ENCODE measurements at regions not wholly inside any gene's neighbourhood (a gene's known extent, or its start where the extent isn't known, plus 50 kb on each side); places are given as distances from the start of the nearest gene placed in this dataset.
"Not testable (repeated sequence)": the region's sequence is repeated elsewhere in the genome, so short reads cannot be mapped to it uniquely, and the experiment has no call there.

- no peak for TF ChIP-seq POLR2A (IDR thresholded peaks at IDR 0.05; ENCODE audit: low read depth, low read length)
- TF ChIP-seq TAF1 (IDR thresholded peaks at IDR 0.05; ENCODE audit: borderline replicate concordance, low read depth, low read length) = no peak
- no peak for TF ChIP-seq POLR2AphosphoS5 (IDR thresholded peaks at IDR 0.05; ENCODE audit: low read depth, low read length)
- DNase-seq (ENCODE audit: insufficient read length) (no peak), FAIRE-seq (no peak)
These were observed 108.3 kb upstream of the FRMD4B start for GRCh38 chr3:69494185-69494584.

DNA sequence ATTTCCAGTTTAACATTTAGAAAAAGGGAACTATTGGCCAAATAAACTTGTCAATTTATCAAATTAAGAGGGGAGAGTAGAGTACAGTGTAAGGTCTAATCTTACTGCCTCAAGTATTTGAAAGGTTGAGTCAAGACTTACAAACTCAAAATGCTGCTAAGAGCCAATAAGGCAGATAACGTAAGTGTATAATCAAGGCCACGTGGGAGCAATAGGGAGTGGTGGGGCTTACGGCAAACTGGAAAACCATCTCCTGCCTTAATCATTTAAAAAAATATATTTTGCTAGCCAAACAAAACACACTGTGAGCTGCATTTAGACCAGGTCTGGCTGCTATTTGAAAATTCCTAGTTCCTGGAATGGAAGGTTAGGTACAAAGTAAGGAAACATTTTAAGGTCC, 107.3 kb upstream of the FRMD4B start:
- no peak for TF ChIP-seq TAF1 (IDR thresholded peaks at IDR 0.05; ENCODE audit: borderline replicate concordance, low read depth, low read length)
- no peak for TF ChIP-seq POLR2A (IDR thresholded peaks at IDR 0.05; ENCODE audit: low read depth, low read length)
- FAIRE-seq = no peak

GRCh38 chr3:69491975-69492374, 106.1 kb upstream of the FRMD4B start:
- DNase-seq (ENCODE audit: insufficient read length) (no peak), FAIRE-seq (no peak)
- TF ChIP-seq TAF1 (IDR thresholded peaks at IDR 0.05; ENCODE audit: borderline replicate concordance, low read depth, low read length) = no peak
- TF ChIP-seq POLR2AphosphoS5 (IDR thresholded peaks at IDR 0.05; ENCODE audit: low read depth, low read length) = no peak
- TF ChIP-seq POLR2A (IDR thresholded peaks at IDR 0.05; ENCODE audit: low read depth, low read length) = no peak

More for the DNA sequence above, 107.3 kb upstream of the FRMD4B start:
- DNase-seq (ENCODE audit: insufficient read length) = no peak

GRCh38 chr3:69490971-69491370, 105.1 kb upstream of the FRMD4B start:
- TF ChIP-seq TAF1 (IDR thresholded peaks at IDR 0.05; ENCODE audit: borderline replicate concordance, low read depth, low read length) (no peak), POLR2AphosphoS5 (IDR thresholded peaks at IDR 0.05; ENCODE audit: low read depth, low read length) (no peak), POLR2A (IDR thresholded peaks at IDR 0.05; ENCODE audit: low read depth, low read length) (no peak)
- FAIRE-seq (no peak), DNase-seq (ENCODE audit: insufficient read length) (no peak)

- no peak for FAIRE-seq
- TF ChIP-seq POLR2AphosphoS5 (IDR thresholded peaks at IDR 0.05; ENCODE audit: low read depth, low read length) = no peak
- TF ChIP-seq POLR2A (IDR thresholded peaks at IDR 0.05; ENCODE audit: low read depth, low read length) = no peak
- no peak for TF ChIP-seq TAF1 (IDR thresholded peaks at IDR 0.05; ENCODE audit: borderline replicate concordance, low read depth, low read length)
These were observed 104.3 kb upstream of the FRMD4B start for GRCh38 chr3:69490235-69490634.

DNA sequence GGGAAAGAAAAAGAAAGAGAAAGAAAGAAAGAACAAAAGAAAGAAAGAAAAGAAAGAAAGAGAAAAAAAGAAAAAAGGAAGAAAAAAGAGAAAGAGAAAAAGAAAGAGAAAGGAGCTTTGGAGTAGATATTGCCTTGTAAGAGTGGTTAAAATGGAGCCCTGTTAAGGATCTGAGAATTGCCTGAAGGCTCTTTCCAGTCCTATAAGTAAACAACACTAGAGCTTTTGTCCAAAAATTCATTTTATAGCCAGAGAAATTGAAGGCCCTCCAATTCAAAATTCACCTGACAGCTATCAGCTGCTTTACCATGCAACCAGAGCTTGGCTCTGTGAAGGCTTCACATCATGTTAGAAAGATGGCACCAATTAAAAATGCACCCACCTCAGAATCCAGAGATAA, 102.1 kb upstream of the FRMD4B start:
- FAIRE-seq (no peak), DNase-seq (ENCODE audit: insufficient read length) (no peak)
- TF ChIP-seq POLR2AphosphoS5 (IDR thresholded peaks at IDR 0.05; ENCODE audit: low read depth, low read length) = no peak
- TF ChIP-seq TAF1 (IDR thresholded peaks at IDR 0.05; ENCODE audit: borderline replicate concordance, low read depth, low read length) = no peak
- no peak for TF ChIP-seq POLR2A (IDR thresholded peaks at IDR 0.05; ENCODE audit: low read depth, low read length)

More at GRCh38 chr3:69490235-69490634, 104.3 kb upstream of the FRMD4B start:
- no peak for DNase-seq (ENCODE audit: insufficient read length)

DNA sequence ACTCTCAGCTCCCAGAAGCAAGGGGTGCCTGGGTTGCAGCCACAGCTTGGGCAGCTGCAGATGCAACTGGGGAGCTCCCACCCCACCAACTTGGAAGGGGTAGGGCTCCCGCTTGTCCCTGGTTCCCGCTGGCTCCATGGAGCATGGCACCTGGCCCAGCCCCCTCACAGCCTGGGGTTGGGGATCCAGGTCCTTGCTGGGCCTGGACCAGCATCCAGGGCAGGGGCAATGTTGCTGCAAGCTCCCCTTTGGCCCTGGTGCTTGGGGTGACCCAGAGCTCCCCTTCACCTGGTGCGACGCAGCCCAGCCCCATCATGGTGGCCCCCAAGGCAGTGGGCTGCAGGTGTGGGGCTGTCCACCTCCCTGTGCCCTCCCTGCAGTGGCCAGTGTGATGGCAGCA, 99.6 kb upstream of the FRMD4B start:
- TF ChIP-seq POLR2AphosphoS5 (IDR thresholded peaks at IDR 0.05; ENCODE audit: low read depth, low read length) (no peak), POLR2A (IDR thresholded peaks at IDR 0.05; ENCODE audit: low read depth, low read length) (no peak), TAF1 (IDR thresholded peaks at IDR 0.05; ENCODE audit: borderline replicate concordance, low read depth, low read length) (no peak)
- FAIRE-seq (no peak), DNase-seq (ENCODE audit: insufficient read length) (no peak)

- no peak for DNase-seq (ENCODE audit: insufficient read length)
- FAIRE-seq = no peak
- TF ChIP-seq POLR2A (IDR thresholded peaks at IDR 0.05; ENCODE audit: low read depth, low read length) (no peak), POLR2AphosphoS5 (IDR thresholded peaks at IDR 0.05; ENCODE audit: low read depth, low read length) (no peak), TAF1 (IDR thresholded peaks at IDR 0.05; ENCODE audit: borderline replicate concordance, low read depth, low read length) (no peak)
These were observed 98.9 kb upstream of the FRMD4B start for GRCh38 chr3:69484507-69485393.

- TF ChIP-seq TAF1 (IDR thresholded peaks at IDR 0.05; ENCODE audit: borderline replicate concordance, low read depth, low read length) (no peak), POLR2AphosphoS5 (IDR thresholded peaks at IDR 0.05; ENCODE audit: low read depth, low read length) (no peak), POLR2A (IDR thresholded peaks at IDR 0.05; ENCODE audit: low read depth, low read length) (no peak)
- DNase-seq (ENCODE audit: insufficient read length) (no peak), FAIRE-seq (no peak)
These were observed 97.6 kb upstream of the FRMD4B start for GRCh38 chr3:69483449-69483848.

DNA sequence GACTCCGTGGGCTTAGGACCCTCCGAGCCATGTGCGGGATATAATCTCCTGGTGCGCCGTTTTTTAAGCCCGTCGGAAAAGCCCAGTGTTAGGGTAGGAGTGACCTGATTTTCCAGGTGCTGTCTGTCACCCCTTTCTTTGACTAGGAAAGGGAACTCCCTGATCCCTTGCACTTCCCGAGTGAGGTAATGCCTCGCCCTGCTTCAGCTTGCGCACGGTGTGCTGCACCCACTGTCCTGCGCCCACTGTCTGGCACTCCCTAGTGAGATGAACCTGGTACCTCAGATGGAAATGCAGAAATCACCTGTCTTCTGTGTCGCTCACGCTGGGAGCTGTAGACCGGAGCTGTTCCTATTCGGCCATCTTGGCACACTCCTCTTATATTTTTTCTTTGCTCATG, 95.1 kb upstream of the FRMD4B start:
- not testable (repeated sequence) for FAIRE-seq; DNase-seq (ENCODE audit: insufficient read length)

DNA sequence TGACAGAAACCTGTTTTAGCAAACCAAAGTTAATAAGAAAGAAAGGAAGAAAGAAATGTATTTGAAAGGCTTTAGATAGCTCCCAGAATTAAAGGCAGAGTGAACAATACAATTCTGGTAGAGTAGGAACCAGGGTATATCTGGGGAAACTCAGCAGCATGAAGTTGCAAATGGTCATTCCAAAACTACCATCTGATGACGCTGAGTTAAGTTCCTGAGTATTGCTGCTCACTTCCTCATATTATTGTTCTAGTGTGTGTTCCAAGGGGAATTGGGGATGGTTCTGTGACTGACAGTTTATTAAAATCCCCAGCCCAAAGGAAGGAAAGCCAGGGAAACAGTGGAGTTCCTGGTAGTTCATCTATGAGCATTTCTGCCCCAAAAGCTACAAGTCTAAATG, 88.3 kb upstream of the FRMD4B start:
- no peak for FAIRE-seq
- TF ChIP-seq POLR2AphosphoS5 (IDR thresholded peaks at IDR 0.05; ENCODE audit: low read depth, low read length) (no peak), TAF1 (IDR thresholded peaks at IDR 0.05; ENCODE audit: borderline replicate concordance, low read depth, low read length) (no peak), POLR2A (IDR thresholded peaks at IDR 0.05; ENCODE audit: low read depth, low read length) (no peak)
- DNase-seq (ENCODE audit: insufficient read length) = no peak

DNA sequence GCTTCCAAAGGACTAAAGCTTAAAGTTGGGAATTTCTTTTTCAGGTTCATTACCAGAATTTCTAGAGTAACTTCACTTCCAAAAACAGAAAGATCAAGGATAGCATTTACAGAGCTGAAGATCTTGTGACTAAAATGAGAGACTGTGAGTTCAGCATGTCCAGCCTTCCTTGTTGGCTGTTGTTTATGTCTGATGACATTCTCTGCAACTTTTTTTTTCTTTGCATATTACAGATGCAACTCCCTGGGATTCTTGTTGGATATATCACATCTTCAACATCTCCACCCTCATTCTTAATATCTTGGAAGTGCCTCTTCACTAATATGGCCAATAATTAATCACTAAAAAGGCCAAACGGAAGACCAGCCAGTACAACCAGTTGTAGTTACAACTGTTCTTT, 86.2 kb upstream of the FRMD4B start:
- FAIRE-seq (no peak), DNase-seq (ENCODE audit: insufficient read length) (no peak)
- no peak for TF ChIP-seq POLR2AphosphoS5 (IDR thresholded peaks at IDR 0.05; ENCODE audit: low read depth, low read length)
- TF ChIP-seq POLR2A (IDR thresholded peaks at IDR 0.05; ENCODE audit: low read depth, low read length) = no peak
- TF ChIP-seq TAF1 (IDR thresholded peaks at IDR 0.05; ENCODE audit: borderline replicate concordance, low read depth, low read length) = no peak

Measured in GM12892 (cell line).